OCI-LY7 (cell line): ENCODE measurements at regions not wholly inside any gene's neighbourhood (a gene's known extent, or its start where the extent isn't known, plus 50 kb on each side); places are given as distances from the start of the nearest gene placed in this dataset.

Experiments
- EZH2phosphoT487 ChIP-seq: fragments of 200-600 bp; sonication (generic); IDR thresholded peaks from 2 replicates; pipeline ENCODE4 v1.6.1; 2018; ENCODE audit warnings: low read depth, borderline replicate concordance, mild to moderate bottlenecking, mixed run types, antibody characterized with exemption, low read length, moderate library complexity, mixed read lengths
- TF ChIP-seq, protein P1 (sequence below): fragments of 200-600 bp; sonication (generic); conservative IDR thresholded peaks from 2 replicates; pipeline ENCODE4 v1.5.1; 2014; ENCODE audit warnings: mild to moderate bottlenecking, antibody characterized with exemption, low read length, moderate library complexity, mixed read lengths

DNA sequence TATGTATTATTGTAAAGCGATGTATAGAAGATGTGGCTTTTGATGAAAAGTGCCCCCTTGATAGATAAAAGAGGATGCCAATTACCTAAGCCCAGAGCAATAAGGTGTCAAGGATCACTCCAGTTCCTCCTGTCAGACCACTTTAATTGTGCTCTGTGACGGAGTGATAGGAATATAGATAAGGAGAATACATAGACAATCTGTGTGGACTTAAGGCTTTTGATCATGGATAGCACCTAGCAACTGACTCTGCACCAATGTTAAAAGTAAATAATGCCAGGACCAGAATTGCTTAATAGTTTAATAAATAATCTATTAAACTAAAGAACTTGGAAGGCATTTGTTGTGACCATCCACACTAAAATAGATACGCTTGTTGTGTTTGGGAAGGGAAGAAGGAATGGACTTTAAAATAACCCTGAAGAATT lies 390.7 kb upstream of the ARGLU1 start:
- TF ChIP-seq, protein P1, sequence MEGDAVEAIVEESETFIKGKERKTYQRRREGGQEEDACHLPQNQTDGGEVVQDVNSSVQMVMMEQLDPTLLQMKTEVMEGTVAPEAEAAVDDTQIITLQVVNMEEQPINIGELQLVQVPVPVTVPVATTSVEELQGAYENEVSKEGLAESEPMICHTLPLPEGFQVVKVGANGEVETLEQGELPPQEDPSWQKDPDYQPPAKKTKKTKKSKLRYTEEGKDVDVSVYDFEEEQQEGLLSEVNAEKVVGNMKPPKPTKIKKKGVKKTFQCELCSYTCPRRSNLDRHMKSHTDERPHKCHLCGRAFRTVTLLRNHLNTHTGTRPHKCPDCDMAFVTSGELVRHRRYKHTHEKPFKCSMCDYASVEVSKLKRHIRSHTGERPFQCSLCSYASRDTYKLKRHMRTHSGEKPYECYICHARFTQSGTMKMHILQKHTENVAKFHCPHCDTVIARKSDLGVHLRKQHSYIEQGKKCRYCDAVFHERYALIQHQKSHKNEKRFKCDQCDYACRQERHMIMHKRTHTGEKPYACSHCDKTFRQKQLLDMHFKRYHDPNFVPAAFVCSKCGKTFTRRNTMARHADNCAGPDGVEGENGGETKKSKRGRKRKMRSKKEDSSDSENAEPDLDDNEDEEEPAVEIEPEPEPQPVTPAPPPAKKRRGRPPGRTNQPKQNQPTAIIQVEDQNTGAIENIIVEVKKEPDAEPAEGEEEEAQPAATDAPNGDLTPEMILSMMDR = no peak
- TF ChIP-seq EZH2phosphoT487 = no peak
